ENCODE measurements at regions not wholly inside any gene's neighbourhood (a gene's known extent, or its start where the extent isn't known, plus 50 kb on each side); places are given as distances from the start of the nearest gene placed in this dataset.

DNA sequence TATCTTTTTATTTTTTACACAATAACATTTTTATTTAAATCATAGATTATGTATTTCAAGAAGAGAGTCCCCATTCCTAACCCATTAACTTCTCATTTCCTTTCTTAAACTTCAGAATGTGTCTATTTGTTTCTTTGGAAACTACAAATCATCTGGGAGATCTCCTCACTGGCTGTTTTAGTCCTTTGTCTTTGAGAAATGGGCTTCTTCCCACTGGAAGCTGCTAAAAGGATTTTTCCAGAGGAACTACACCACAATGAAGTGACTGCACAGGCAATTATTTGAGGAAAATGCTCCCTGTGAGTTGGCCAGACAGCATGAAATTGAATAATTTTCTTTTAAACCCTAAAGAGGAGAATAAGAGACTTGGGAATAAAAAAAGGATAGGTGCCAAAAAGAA, 119.1 kb downstream of the TENT5A start:
- H3K4me1 ChIP-seq = no peaks in the 10 kb centered on the region
- in situ Hi-C loops (cut with MboI; ENCODE audit: low sequenced_read_pairs in 4 of 4) (no loop called here), intact Hi-C loops (cut with DNase I; ENCODE audit: low total_unique reads) (no loop called here)
- H3K9me3 ChIP-seq = peaks cover 0 to 7% (median 0%) of the 10 kb centered on the region in 3 donors
- no peaks in the 10 kb centered on the region for H3K36me3 ChIP-seq
- H3K4me3 ChIP-seq = no peak overlapping the region
- ATAC-seq (no peak), DNase-seq (no peak)
- H3K27me3 ChIP-seq = no peaks in the 10 kb centered on the region
- H3K27ac ChIP-seq = no peak overlapping the region
- no peak for TF ChIP-seq POLR2A (IDR thresholded peaks at IDR 0.05)
- TF ChIP-seq CTCF (IDR thresholded peaks at IDR 0.05 in 4 of 5, conservative IDR thresholded peaks at IDR 0.05 in 1 of 5) = no peak

DNA sequence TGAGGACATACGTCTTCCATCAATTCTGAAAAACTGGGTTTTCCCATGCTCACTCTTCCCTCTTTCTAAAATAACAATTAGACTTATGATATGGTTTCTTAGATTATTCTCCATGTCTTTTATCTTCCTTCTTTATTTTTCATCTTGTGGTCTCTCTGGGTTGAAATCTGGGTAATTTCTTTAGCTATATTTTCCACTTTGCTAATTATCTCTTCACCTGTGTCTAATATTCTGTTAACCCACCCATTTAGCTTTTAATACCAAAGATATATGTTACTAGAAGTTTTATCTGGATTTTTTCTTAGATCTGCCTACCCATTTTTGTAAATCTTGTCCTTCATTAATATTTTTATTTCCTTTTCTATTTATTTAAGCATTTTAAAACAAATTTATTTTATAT, 121.8 kb downstream of the TENT5A start:
- Histone ChIP-seq H3K9me3 (peaks cover 0 to 7% (median 0%) of the 10 kb centered on the region in 3 donors), H3K27me3 (no peaks in the 10 kb centered on the region), H3K27ac (no peak overlapping the region), H3K4me1 (no peaks in the 10 kb centered on the region), H3K4me3 (no peak overlapping the region), H3K36me3 (no peaks in the 10 kb centered on the region)
- ATAC-seq (no peak), DNase-seq (no peak)
- TF ChIP-seq POLR2A (IDR thresholded peaks at IDR 0.05) = no peak
- no peak for TF ChIP-seq CTCF (IDR thresholded peaks at IDR 0.05 in 4 of 5, conservative IDR thresholded peaks at IDR 0.05 in 1 of 5)
- intact Hi-C loops (cut with DNase I; ENCODE audit: low total_unique reads) = no loop called here
- in situ Hi-C loops (cut with MboI; ENCODE audit: low sequenced_read_pairs in 4 of 4) = no loop called here

- no peaks in the 10 kb centered on the region for H3K4me1 ChIP-seq
- no peak for ATAC-seq
- intact Hi-C loops (cut with DNase I; ENCODE audit: low total_unique reads) (no loop called here), in situ Hi-C loops (cut with MboI; ENCODE audit: low sequenced_read_pairs in 4 of 4) (no loop called here)
- no peak for DNase-seq
- no peaks in the 10 kb centered on the region for H3K9me3 ChIP-seq
- no peaks in the 10 kb centered on the region for H3K36me3 ChIP-seq
- no peak overlapping the region for H3K27ac ChIP-seq
- TF ChIP-seq POLR2A (IDR thresholded peaks at IDR 0.05) = no peak
- no peak for TF ChIP-seq CTCF (IDR thresholded peaks at IDR 0.05 in 4 of 5, conservative IDR thresholded peaks at IDR 0.05 in 1 of 5)
- no peaks in the 10 kb centered on the region for H3K27me3 ChIP-seq
- H3K4me3 ChIP-seq = no peak overlapping the region
These were observed 127.3 kb downstream of the TENT5A start for GRCh38 chr6:81625216-81625615.

DNA sequence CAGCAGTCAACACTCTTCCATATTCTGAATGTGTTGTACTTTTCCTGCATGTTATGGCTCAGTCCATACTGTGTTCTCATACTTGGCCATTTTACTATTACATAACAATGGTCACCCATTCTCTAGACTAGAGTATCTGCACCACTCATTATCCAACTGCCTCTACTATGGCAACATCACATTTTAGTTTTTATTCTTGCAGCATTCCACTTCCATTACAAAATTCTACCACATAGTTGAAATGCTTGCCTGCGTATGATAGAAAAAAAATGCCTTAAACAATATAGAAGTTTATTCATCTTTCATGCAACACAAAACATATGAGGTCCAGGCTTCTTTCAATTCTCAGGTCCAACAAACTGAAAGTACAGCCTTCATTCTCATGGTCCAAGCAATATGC, 128.0 kb downstream of the TENT5A start:
- no peak overlapping the region for H3K4me3 ChIP-seq
- H3K4me1 ChIP-seq = no peaks in the 10 kb centered on the region
- intact Hi-C loops (cut with DNase I; ENCODE audit: low total_unique reads) (no loop called here), in situ Hi-C loops (cut with MboI; ENCODE audit: low sequenced_read_pairs in 4 of 4) (no loop called here)
- H3K9me3 ChIP-seq = no peaks in the 10 kb centered on the region
- no peak for DNase-seq
- TF ChIP-seq POLR2A (IDR thresholded peaks at IDR 0.05) = no peak
- TF ChIP-seq CTCF (IDR thresholded peaks at IDR 0.05 in 4 of 5, conservative IDR thresholded peaks at IDR 0.05 in 1 of 5) = no peak
- ATAC-seq = no peak
- H3K27ac ChIP-seq = no peak overlapping the region
- no peaks in the 10 kb centered on the region for H3K36me3 ChIP-seq
- no peaks in the 10 kb centered on the region for H3K27me3 ChIP-seq

DNA sequence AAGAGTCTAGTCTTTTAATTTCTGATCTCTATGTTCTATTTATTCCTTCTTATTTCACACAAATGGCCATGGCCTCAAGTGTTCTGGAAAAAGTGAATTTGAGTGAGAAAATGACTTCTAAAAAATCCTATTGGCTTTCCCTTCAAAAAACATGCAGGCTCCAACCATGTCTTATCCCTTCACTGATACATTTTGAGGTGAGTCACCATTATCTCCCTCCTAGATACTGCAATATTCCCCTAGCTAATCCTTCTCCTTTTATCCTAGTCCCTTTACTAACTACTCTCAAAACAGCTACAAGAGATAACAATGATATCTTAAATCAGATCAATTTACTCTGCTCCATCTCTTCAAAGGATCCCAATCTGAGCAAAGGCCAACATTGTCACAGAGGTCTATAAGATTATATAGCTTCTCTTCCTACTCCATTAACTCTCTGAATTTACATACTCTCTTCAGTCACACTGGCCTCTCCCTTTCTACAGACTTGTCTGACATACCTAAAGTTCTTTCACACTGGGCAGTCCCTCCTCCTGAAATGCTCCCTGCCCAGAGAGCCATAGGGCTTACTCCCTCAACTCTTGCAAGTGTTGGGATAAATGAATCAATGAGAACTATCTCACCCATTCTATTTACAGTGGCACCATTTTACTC, 129.2 kb downstream of the TENT5A start:
- no peaks in the 10 kb centered on the region for H3K4me1 ChIP-seq
- H3K36me3 ChIP-seq = no peaks in the 10 kb centered on the region
- H3K4me3 ChIP-seq = no peak overlapping the region
- DNase-seq (no peak), ATAC-seq (no peak)
- no peak for TF ChIP-seq POLR2A (IDR thresholded peaks at IDR 0.05)
- intact Hi-C loops (cut with DNase I; ENCODE audit: low total_unique reads) (no loop called here), in situ Hi-C loops (cut with MboI; ENCODE audit: low sequenced_read_pairs in 4 of 4) (no loop called here)
- H3K9me3 ChIP-seq = no peaks in the 10 kb centered on the region
- H3K27me3 ChIP-seq = no peaks in the 10 kb centered on the region
- no peak overlapping the region for H3K27ac ChIP-seq

Data from gastrocnemius medialis (tissue), 4 donors.